HG03139 (cell line): ENCODE measurements at regions not wholly inside any gene's neighbourhood (a gene's known extent, or its start where the extent isn't known, plus 50 kb on each side); places are given as distances from the start of the nearest gene placed in this dataset.
"Not testable (repeated sequence)": the region's sequence is repeated elsewhere in the genome, so short reads cannot be mapped to it uniquely, and the experiment has no call there.

ENCODE experiments used
- ATAC-seq: cut with Tn5 transposase; IDR thresholded peaks from one replicate; pipeline ENCODE4 v1.9.1; 2021; ENCODE audit not compliant: unreplicated experiment

DNA sequence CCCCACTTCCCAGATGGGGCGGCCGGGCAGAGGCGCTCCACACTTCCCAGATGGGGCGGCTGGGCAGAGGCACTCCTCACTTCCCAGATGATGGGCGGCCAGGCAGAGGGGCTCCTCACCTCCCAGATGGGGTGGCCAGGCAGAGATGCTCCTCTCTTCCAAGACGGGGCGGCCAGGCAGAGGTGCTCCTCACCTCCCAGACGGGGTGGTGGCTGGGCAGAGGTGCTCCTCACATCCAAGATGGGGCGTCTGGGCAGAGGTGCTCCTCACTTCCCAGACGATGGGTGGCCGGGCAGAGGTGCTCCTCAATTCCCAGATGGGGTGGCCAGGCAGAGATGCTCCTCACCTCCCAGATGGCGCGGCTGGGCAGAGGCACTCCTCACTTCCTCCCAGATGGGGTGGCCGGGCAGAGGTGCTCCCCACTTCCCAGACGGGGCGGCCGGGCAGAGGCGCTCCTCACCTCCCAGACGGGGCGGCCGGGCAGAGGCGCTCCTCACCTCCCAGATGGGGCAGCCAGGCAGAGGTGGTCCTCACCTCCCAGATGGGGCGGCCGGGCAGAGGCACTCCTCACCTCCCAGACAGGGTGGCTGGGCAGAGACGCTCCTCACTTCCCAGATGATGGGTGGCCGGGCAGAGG is 275.2 kb downstream of the LIPI start:
- ATAC-seq, result not testable (repeated sequence)

GRCh38 chr21:13934887-13935342 is 275.8 kb downstream of the LIPI start:
- ATAC-seq, result not testable (repeated sequence)

DNA sequence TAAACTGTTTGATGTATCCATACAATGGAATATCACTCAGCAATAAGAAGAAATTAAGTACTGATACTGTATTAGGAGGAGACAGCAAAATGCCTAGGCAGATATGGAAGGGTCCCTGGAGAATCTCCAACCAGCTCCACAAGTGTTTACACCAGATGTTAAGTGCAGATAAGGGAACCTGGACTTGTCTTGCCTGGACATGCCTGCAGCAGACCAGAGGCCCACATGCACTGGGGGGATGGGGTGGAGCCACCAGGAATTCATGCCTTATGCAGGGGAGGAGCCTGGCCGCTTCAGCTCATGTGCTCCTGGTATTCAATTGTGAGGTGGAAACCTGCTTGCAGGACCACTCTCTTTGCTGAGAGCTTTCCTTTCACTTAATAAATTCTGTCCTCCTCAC is 287.6 kb downstream of the LIPI start:
- ATAC-seq, result not testable (repeated sequence)

- ATAC-seq, result not testable (repeated sequence)
Observed at GRCh38 chr21:13921455-13921854, 289.3 kb downstream of the LIPI start.

DNA sequence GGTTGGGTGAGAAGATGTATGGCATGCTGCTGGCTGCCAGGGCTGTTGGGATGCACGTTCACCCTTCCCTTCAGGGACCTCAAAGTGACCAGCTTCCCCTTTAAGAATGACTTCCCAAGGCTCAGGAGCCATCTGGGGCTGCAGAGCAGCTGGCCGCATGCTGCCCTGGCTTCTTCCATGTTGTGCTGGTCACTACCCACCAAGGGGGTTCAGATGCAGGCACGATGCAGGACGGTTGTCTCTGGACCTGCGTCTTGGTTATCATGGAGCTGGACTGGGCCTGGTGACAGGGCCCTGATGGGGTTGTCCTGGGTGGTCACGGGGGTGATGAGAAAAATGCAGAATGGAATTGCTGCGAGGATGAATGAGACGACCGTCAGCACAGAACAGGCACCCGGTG is 297.8 kb downstream of the POTED start:
- not testable (repeated sequence) for ATAC-seq

GRCh38 chr21:13896596-13897247 is 287.1 kb downstream of the POTED start:
- ATAC-seq, result not testable (repeated sequence)

DNA sequence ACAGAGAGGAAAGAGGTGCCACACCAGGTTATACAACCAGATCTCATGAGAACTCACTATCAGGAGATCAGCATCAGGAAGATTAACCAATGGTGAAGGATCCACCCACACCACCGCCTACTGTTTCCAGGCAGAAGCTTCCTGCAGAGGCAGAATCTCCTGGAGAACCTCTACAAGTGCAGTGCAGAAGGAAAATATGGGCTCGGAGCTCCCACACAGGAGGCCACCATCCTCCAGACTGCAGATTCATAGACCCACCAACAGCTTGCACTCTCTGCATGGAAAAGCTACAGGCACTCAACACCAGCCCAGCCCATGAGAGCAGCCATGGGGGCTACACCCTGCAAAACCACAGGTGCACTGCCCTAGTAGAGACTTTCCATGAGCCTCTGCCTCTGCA is 284.0 kb downstream of the POTED start:
- ATAC-seq, result not testable (repeated sequence)

DNA sequence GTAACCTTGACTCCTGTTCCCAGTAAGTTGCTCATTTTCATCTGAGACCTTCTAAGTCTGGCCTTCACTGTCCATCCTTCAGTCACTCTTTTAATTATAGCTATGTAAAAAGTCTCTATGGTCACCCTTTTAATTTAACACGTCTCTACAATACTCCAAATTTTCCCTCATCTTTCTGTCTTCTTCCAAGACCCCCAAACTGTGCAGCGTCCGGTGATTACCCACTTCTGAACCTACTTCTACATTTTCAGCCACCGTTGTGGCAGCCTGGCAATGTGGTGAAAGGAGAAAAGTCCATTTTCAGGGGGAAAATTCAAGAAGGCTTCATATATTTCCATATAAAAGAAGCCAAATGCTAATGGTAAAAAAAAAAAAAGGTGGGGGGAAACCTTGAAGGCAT is 283.4 kb downstream of the POTED start:
- ATAC-seq, result not testable (repeated sequence)

- not testable (repeated sequence) for ATAC-seq
Observed at GRCh38 chr21:13892146-13892751, 282.7 kb downstream of the POTED start.

GRCh38 chr21:13889176-13889575 is 279.6 kb downstream of the POTED start:
- ATAC-seq, result not testable (repeated sequence)

DNA sequence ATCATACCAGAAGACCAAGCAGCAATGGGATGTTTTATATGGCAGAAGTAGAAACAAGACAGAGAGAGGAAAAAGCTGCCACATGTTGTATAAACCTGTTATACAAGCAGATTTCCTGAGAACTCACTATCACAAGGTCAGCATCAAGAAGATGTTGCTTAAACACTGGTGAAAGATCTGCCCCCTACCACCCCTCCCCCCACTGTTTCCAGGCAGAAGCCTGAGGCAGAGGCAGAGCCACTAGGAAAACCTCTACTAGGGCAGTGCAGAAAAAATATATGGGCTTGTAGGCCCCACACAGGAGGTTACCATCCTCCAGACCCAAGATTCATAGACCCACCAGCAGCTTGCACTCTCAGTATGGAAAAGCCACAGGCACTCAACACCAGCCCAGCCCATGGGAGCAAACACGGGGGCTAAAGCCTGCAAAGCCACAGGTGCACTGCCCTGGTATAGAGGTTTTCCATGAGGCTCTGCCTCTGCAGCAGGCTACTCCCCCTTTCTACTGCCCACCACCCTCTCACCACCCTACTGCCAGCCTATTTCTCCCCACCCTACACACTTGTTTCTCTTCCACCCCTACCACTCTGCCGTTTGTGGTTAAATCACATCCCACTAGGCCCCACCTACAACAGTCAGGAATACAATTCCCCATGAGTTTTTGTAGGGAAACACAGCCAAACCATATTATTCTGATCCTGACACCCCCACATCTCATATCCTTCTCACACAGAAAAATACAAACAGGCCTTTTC is 274.2 kb downstream of the POTED start:
- not testable (repeated sequence) for ATAC-seq

DNA sequence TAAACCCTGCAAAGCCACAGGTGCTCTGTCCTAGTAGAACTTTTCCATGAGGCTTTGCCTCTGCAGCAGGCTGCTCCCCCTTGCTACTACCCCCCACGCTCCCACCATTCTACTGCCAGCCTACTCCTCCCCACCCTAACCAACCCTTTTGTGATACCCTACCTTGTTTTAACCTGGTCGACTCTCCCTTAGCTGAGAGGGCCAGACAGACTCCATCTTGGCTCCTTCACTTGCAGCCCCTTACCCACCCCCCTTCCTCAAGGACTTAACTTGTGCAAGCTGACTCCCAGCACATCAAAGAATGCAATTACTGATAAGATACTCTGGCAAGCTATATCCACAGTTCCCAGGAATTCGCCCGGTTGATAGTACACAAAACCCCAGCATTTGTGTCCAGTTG is 267.9 kb downstream of the POTED start:
- ATAC-seq, result not testable (repeated sequence)

DNA sequence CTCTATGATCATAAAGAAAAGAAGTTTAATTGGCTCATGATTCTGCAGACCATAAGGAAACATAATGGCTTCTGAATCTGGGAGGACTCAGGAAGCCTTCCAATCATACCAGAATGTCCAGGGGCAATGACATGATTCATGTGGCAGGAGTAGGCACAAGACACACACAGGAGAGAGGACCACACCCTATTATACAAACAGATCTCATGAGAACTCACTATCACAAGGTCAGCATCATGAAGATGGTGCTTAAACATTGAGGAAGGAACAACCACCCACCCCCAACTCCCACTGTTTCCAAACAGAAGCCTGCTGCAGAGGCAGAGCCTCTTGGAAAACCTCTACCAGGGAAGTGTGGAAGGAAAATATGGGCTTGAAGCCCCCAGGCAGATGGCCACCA is 267.4 kb downstream of the POTED start:
- not testable (repeated sequence) for ATAC-seq

GRCh38 chr21:13874001-13874400 is 264.4 kb downstream of the POTED start:
- not testable (repeated sequence) for ATAC-seq

DNA sequence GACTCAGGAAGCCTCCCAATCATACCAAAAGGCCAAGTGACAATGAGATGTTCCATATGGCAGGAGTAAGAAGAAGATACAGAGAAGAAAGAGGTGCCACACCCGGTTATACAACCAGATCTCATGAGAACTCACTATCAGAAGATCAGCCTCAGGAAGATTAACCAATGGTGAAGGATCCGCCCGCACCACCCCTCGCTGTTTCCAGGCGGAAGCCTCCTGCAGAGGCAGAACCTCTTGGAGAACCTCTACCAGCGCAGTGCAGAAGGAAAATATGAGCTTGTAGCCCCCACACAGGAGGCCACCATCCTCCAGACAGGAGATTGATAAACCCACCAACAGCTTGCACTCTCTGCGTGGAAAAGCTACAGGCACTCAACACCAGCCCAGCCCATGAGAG is 245.1 kb downstream of the POTED start:
- ATAC-seq, result no peak

DNA sequence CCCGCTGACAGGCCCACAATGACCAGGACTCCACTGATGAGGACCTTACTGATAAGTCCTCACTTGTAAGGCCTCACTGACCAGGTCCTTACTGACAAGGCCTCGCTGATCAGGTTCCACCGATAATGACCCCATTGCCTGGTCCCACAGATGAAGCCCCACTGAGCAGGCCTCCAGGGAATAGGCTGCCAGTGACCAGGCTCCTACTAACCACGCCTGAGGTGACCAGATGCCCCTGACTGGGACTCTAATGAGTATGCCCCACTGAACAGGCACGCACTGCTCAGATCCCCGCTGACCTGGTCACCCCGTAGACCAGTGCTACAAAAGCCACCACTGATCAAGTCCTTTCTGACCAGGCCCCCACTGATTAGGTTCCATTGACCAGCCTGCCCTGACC is 241.2 kb downstream of the POTED start:
- not testable (repeated sequence) for ATAC-seq

DNA sequence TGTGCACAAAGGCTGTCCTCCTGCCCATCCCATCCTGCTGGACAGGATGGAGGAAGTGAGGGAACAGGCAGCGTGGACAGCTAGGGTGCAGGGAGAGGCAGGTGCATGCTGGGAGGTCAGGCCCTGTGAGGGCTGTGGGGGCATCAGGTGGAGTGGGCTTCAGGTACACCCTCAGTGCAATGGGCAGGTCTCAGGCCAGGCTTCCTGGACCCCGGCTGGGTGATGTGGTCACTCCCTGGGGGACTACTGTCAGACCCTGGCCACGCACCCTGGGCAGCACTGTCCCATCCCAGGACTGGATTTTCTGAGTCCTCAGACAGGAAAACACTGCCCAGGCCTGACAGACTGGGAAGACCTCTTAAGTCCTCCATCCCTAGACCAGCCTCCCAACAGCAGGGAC is 239.9 kb downstream of the POTED start:
- not testable (repeated sequence) for ATAC-seq

- not testable (repeated sequence) for ATAC-seq
Observed at GRCh38 chr21:13846718-13847117, 237.1 kb downstream of the POTED start.

- ATAC-seq, result not testable (repeated sequence)
Observed at GRCh38 chr21:13844574-13844973, 235.0 kb downstream of the POTED start.

DNA sequence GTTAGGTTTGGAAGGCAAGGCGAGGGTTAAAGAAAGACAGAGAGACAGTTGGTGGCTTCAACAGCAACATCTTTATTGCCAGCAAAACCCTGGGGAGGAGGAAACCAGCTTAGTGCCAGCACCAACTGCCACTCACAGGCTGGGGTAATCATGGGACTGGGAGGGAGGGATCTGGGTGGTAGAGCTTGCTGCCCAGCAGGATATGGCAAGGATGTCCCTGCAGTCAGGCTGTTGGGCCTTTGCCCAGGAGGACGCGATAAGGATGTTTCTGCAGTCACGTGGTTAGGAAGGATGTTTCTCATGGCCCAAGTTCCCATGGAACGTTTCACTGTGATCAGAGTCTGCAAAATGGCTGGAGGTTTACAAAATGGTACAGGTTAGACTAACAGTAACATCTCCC is 233.5 kb downstream of the POTED start:
- not testable (repeated sequence) for ATAC-seq

DNA sequence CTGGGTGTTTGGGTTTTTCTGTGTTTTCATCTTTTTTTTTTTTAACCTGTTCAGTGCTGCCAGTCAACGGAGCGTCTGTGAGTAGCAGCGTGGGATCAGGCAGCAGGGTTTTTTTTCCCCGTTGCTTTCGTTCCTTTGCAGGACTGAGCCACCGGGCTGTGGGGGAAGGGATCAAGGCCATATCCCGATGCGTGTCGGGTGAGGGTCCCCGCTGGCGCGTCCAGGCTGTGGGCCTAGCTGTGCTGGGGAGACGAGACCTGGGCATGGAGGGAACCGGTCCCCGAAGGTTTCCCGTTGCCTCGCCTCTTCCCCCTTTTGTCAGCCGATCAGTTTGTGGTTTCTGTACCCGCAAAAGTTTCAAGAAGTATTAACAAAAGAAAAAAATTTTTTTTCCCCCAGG is 218.1 kb downstream of the POTED start:
- not testable (repeated sequence) for ATAC-seq
